Stimulated activated CD8-positive, alpha-beta memory T cell treated with anti-CD3 and anti-CD28 coated beads, Interleukin-4, amount 100 ng/mL, for 48 hours (primary cell): ENCODE measurements at regions not wholly inside any gene's neighbourhood (a gene's known extent, or its start where the extent isn't known, plus 50 kb on each side); places are given as distances from the start of the nearest gene placed in this dataset.

Experiments
- DNase-seq: peaks from one replicate; pipeline ENCODE4 v3.0.0-alpha.2; 2020

- no peak for DNase-seq
These were observed 651.7 kb upstream of the CCDC54 start for GRCh38 chr3:106725566-106725965.

DNA sequence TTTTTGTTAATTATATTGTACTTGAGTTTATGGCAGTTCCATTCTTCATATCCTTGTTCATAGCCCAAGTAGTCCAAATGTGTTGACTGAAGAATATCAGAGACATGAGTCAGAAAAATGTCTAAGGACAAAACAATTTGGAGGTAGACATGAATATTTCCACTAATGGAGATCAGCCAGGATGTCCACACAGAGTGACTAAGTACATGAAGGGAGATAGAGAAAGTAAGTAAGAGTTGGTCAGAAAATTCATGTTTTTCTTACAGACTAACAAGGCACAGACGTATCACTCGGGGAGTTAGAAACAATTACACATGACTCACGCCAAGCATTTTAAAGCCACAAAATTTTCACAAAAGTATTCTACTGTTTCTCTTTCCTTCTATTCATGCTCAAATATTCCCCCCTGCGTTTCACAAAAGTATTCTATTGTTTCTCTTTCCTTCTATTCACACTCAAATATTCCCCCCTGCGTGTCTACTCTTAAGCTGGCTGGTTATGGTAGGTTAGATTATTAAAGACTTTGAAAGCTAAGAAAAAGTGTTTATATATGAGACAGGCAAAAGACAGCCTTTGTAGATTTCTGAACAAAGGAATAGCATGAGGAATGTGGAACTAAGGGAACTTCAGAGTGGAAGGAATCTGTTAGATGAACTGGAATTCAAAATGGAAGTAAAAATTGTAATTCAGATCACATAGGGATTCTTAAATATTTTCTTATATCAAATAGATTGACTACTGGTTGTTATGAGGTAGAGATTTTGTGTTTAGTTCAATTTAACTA, 648.7 kb upstream of the CCDC54 start:
- DNase-seq, result no peak

DNA sequence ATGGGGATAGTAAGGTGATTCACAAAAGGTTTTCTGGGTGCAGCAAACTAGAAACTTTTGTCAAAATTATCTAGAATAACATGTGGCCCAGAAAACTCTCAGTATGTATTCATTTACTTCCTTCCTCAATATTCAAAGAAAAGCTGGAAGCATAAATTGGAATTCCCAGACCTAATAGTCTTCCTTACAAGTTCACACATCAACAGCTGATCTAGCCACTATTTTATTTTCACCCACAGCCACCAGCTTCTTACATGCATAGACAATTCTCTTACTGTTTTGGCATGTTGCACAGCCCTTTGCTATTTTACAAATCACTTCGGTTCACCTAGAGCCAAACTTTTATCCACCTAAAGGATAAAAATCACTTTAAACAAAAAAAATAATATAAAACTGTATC, 647.8 kb upstream of the CCDC54 start:
- DNase-seq, result no peak

- no peak for DNase-seq
These were observed 646.0 kb upstream of the CCDC54 start for GRCh38 chr3:106731230-106731629.

GRCh38 chr3:106734712-106735111, 642.5 kb upstream of the CCDC54 start:
- no peak for DNase-seq

DNA sequence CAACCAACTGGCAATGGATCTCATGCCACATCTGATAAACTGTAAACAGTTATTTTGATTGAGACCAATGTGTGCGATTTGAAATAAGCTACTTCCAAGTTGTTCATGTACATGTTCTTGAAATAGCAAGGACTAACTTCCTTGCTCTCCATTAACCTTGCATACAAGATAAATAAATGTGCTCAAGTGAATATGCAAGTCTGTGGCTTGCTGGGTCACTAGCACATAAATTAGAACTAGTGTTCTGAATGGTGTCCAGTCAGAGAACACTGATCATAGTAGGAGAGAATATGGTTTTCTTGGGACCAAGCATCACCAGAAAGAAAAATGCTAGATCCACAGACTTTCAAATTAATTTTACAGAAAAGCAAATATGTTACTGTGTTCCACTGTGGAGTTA, 640.0 kb upstream of the CCDC54 start:
- no peak for DNase-seq

GRCh38 chr3:106740116-106740515, 637.1 kb upstream of the CCDC54 start:
- DNase-seq, result no peak

- no peak for DNase-seq
These were observed 631.7 kb upstream of the CCDC54 start for GRCh38 chr3:106745344-106746168.

GRCh38 chr3:106746286-106746685, 631.0 kb upstream of the CCDC54 start:
- DNase-seq, result no peak

- DNase-seq, result no peak
These were observed 628.6 kb upstream of the CCDC54 start for GRCh38 chr3:106748472-106749262.

DNA sequence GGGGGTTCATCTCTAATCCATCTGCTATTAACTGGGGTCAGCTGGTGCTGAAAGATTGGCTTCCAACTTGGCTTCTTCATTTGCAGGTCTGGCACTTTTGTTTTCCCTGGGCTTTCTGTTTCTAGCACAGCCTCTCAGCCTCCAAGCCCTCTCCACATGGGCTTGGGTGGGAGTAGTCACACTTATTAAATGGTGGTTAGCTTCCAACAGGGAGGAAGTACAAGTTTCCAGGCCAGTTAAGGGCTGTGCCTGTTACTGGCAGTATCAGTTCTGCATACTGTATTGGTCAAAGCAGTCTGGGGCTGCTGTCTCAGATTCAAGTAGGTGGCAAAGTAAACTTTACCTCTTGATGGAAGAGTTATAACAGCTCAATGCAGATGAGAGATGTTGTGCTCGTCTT, 627.1 kb upstream of the CCDC54 start:
- no peak for DNase-seq

GRCh38 chr3:106755336-106755735, 621.9 kb upstream of the CCDC54 start:
- no peak for DNase-seq

GRCh38 chr3:106756901-106757300, 620.3 kb upstream of the CCDC54 start:
- DNase-seq, result no peak

- no peak for DNase-seq
These were observed 618.8 kb upstream of the CCDC54 start for GRCh38 chr3:106758459-106758858.

DNA sequence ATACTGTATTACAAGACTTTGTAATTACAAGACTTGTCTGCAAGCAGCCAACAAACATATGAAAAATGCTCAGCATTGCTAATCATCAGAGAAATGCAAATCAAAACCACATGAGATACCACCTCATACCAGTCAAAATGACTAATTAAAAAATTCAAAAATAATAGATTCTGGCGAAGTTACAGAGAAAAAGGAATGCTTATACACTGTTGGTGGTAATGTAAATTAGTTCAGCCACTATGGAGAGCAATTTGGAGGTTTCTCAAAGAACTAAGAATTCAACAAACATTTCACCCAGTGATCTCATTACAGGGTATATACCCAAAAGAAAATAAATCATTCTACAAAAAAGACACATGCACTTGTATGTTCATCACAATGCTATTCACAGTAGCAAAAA, 617.5 kb upstream of the CCDC54 start:
- DNase-seq, result no peak

DNA sequence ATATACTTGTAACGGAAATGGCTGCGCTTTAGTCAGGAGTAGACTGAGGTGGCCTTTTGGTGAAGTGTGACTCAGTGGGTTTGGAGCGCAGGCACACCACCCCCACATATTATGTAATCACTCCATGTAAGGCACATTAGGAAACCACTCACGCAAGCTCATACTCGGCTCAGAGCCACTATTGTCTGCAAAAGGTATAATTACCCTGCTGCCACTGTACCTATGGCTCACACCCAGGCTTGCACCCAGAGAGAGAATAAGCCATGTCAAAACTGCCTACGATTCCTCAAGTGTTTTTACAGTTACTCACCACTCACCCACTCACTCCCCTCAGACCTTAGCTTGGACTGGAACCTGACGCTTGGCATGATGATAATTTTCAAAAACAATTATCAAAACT, 611.9 kb upstream of the CCDC54 start:
- DNase-seq, result no peak

- DNase-seq, result no peak
These were observed 608.2 kb upstream of the CCDC54 start for GRCh38 chr3:106768941-106769480.

DNA sequence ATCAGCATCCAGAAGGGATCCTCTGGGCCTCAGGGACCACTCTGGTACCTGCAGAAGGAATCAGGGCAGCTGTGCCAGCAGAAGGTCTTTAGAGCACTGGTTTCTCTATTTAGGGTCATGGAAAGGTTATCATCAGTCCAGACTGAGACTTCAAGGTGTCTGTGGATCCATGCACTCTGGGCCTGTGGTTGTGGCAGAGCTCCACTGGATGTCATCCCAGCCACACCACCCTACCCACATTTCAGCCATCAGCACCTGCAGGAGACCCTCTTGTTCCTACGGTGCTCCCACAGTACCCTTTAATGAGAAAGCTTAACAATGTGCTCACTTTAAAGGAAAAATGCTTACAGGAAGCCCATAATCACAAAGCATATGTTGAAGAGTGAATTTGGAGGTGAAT, 603.4 kb upstream of the CCDC54 start:
- DNase-seq, result no peak

- DNase-seq, result no peak
These were observed 594.0 kb upstream of the CCDC54 start for GRCh38 chr3:106783231-106783630.

- no peak for DNase-seq
These were observed 588.0 kb upstream of the CCDC54 start for GRCh38 chr3:106789276-106789675.

GRCh38 chr3:106792716-106793115, 584.5 kb upstream of the CCDC54 start:
- no peak for DNase-seq

- no peak for DNase-seq
These were observed 582.8 kb upstream of the CCDC54 start for GRCh38 chr3:106794442-106794841.

GRCh38 chr3:106795553-106795952, 581.7 kb upstream of the CCDC54 start:
- DNase-seq, result no peak
